WTC11 (cell line): ENCODE measurements at regions not wholly inside any gene's neighbourhood (a gene's known extent, or its start where the extent isn't known, plus 50 kb on each side); places are given as distances from the start of the nearest gene placed in this dataset.
A peak's percentile ranks its signal among the peaks of the same experiment; 100 is the strongest.

Experiments
- ATAC-seq: fragments of 200-7000 bp; cut with Tn5 transposase; 2 replicates; pipeline ENCODE4 v1.10.0; 2021; ENCODE audit warnings: mild to moderate bottlenecking, moderate library complexity
- CTCF ChIA-PET: fragments of 300-600 bp; sonication (Branson Sonifier 250); formaldehyde crosslinking; loops from one replicate; lab custom pipeline; 2021; ENCODE audit warnings: antibody characterized with exemption; lab: Charles Lee
- POLR2A ChIA-PET: fragments of 350-600 bp; sonication (Branson Sonifier 250); formaldehyde crosslinking; loops from one replicate; lab custom pipeline; 2021; ENCODE audit warnings: antibody characterized with exemption; lab: Charles Lee
- DNase-seq: peaks from one replicate; pipeline ENCODE4 v3.0.0; 2021; ENCODE audit warnings: low spot score
- H3K27ac Mint-ChIP-seq: 2 replicates; pipeline ENCODE4 v1.8.0; 2021; ENCODE audit warnings: mixed read lengths
- H3K27me3 Mint-ChIP-seq: 2 replicates; pipeline ENCODE4 v1.8.0; 2021; ENCODE audit warnings: low read depth, mild to moderate bottlenecking, moderate library complexity, mixed read lengths
- H3K36me3 Mint-ChIP-seq: 2 replicates; pipeline ENCODE4 v1.8.0; 2021; ENCODE audit warnings: mixed read lengths
- H3K4me1 Mint-ChIP-seq: 2 replicates; pipeline ENCODE4 v1.8.0; 2022; ENCODE audit warnings: mixed read lengths
- H3K4me3 Mint-ChIP-seq: 2 replicates; pipeline ENCODE4 v1.8.0; 2021; ENCODE audit warnings: mild to moderate bottlenecking, moderate library complexity, mixed read lengths
- H3K9me3 Mint-ChIP-seq: 2 replicates; pipeline ENCODE4 v1.8.0; 2021; ENCODE audit warnings: mixed read lengths
- CBFB ChIP-seq: sonication (generic); formaldehyde crosslinking; IDR thresholded peaks from 2 replicates; pipeline ENCODE4 v1.8.1; 2022; ENCODE audit warnings: mild to moderate bottlenecking, low read depth, missing genetic modification reagents
- EMX1 ChIP-seq: fragments of 250-450 bp; sonication (Bioruptor Pico); IDR thresholded peaks from 2 replicates; pipeline ENCODE4 v1.8.0; 2021; ENCODE audit warnings: mild to moderate bottlenecking
- FOXK1 ChIP-seq: sonication (generic); formaldehyde crosslinking; IDR thresholded peaks from 2 replicates; pipeline ENCODE4 v1.8.0; 2022; ENCODE audit warnings: mild to moderate bottlenecking, moderate library complexity, missing genetic modification reagents
- GABPB1 ChIP-seq: sonication (generic); formaldehyde crosslinking; IDR thresholded peaks from 2 replicates; pipeline ENCODE4 v1.8.1; 2023; ENCODE audit warnings: mild to moderate bottlenecking, missing genetic modification reagents
- KAT7 ChIP-seq: sonication (generic); formaldehyde crosslinking; IDR thresholded peaks from 2 replicates; pipeline ENCODE4 v1.8.1; 2023; ENCODE audit warnings: missing genetic modification reagents, mild to moderate bottlenecking, borderline replicate concordance
- NR2C2 ChIP-seq: sonication (generic); formaldehyde crosslinking; IDR thresholded peaks from 2 replicates; pipeline ENCODE4 v1.8.0; 2022; ENCODE audit warnings: mild to moderate bottlenecking, missing genetic modification reagents
- OVOL2 ChIP-seq: fragments of 250-450 bp; sonication (Bioruptor Pico); IDR thresholded peaks from 2 replicates; pipeline ENCODE4 v1.9.0; 2021; ENCODE audit warnings: mild to moderate bottlenecking, borderline replicate concordance
- SOX15 ChIP-seq: fragments of 250-450 bp; sonication (Bioruptor Pico); IDR thresholded peaks from 2 replicates; pipeline ENCODE4 v1.9.0; 2021; ENCODE audit warnings: mild to moderate bottlenecking
- TEAD1 ChIP-seq: sonication (generic); formaldehyde crosslinking; IDR thresholded peaks from 2 replicates; pipeline ENCODE4 v1.8.0; 2022; ENCODE audit warnings: mild to moderate bottlenecking, missing genetic modification reagents
- USF2 ChIP-seq: sonication (generic); formaldehyde crosslinking; IDR thresholded peaks from 2 replicates; pipeline ENCODE4 v1.8.1; 2023; ENCODE audit warnings: mild to moderate bottlenecking, missing genetic modification reagents, moderate library complexity
- ZBTB21 ChIP-seq: sonication (generic); formaldehyde crosslinking; IDR thresholded peaks from 2 replicates; pipeline ENCODE4 v1.8.1; 2023; ENCODE audit warnings: mild to moderate bottlenecking, missing genetic modification reagents, borderline replicate concordance
- ZMAT4 ChIP-seq: fragments of 250-450 bp; sonication (Bioruptor Pico); IDR thresholded peaks from 2 replicates; pipeline ENCODE4 v1.9.0; 2021; ENCODE audit warnings: mild to moderate bottlenecking
- ZNF232 ChIP-seq: sonication (generic); formaldehyde crosslinking; IDR thresholded peaks from 2 replicates; pipeline ENCODE4 v1.8.0; 2022; ENCODE audit warnings: mild to moderate bottlenecking, missing genetic modification reagents
- TF ChIP-seq, protein P1 (sequence below): sonication (generic); formaldehyde crosslinking; IDR thresholded peaks from 2 replicates; pipeline ENCODE4 v1.8.1; 2022; ENCODE audit warnings: mild to moderate bottlenecking, moderate library complexity, missing genetic modification reagents
- TF ChIP-seq, protein P2 (sequence below): sonication (generic); formaldehyde crosslinking; IDR thresholded peaks from 2 replicates; pipeline ENCODE4 v1.8.0; 2023; ENCODE audit warnings: missing genetic modification reagents
- TF ChIP-seq, protein P3 (sequence below): fragments of 250-450 bp; sonication (Bioruptor Pico); conservative IDR thresholded peaks from 2 replicates; pipeline ENCODE4 v1.9.0; 2021; ENCODE audit warnings: mild to moderate bottlenecking
- TF ChIP-seq, protein P4 (sequence below): sonication (generic); formaldehyde crosslinking; IDR thresholded peaks from 2 replicates; pipeline ENCODE4 v1.8.0; 2022; ENCODE audit warnings: mild to moderate bottlenecking, missing genetic modification reagents
- TF ChIP-seq, protein P5 (sequence below): sonication (generic); formaldehyde crosslinking; IDR thresholded peaks from 2 replicates; pipeline ENCODE4 v1.8.0; 2022; ENCODE audit warnings: mild to moderate bottlenecking, missing genetic modification reagents
- TF ChIP-seq, protein P6 (sequence below): fragments of 250-450 bp; sonication (Bioruptor Pico); IDR thresholded peaks from 2 replicates; pipeline ENCODE4 v1.9.0; 2021; ENCODE audit warnings: mild to moderate bottlenecking
- TF ChIP-seq, protein P7 (sequence below): sonication (generic); formaldehyde crosslinking; IDR thresholded peaks from 2 replicates; pipeline ENCODE4 v1.8.0; 2023; ENCODE audit warnings: mild to moderate bottlenecking, missing genetic modification reagents
- TF ChIP-seq, protein P8 (sequence below): sonication (generic); formaldehyde crosslinking; IDR thresholded peaks from 2 replicates; pipeline ENCODE4 v1.8.1; 2023; ENCODE audit warnings: mild to moderate bottlenecking, moderate library complexity, missing genetic modification reagents

DNA sequence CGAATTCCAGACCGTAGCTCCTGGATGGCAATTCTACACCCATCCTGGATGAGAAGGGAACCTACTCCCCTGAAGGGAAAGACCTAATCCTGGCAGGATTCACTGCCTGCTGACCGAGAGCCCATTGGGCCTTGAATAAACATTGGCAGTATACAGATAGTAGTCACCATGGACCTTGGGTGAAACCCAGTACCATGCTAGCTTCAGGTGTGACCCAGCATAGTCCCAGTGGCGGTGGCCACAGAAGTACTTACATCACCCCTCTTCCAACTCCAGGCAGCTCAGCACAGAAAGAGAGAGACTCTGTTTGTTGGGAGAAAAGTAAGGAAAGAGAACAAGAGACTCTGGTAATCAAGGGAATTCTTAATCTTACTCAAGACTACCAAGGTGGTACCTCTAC is 97.2 kb upstream of the SLC13A1 start:
- Mint-ChIP-seq H3K36me3 (no peaks in the 10 kb centered on the region), H3K4me1 (peaks cover 7% of the 10 kb centered on the region), H3K27ac (no peak overlapping the region), H3K9me3 (peaks cover 13% of the 10 kb centered on the region), H3K27me3 (no peaks in the 10 kb centered on the region; the same call in 1 of the 2 replicates), H3K4me3 (no peak overlapping the region)
- TF ChIP-seq USF2 (CRISPR knock-in tag) (no peak), NR2C2 (CRISPR knock-in tag) (no peak), ZBTB21 (no peak), FOXK1 (CRISPR knock-in tag) (no peak), GABPB1 (CRISPR knock-in tag) (no peak), SOX15 (CRISPR knock-in tag) (no peak), ZMAT4 (CRISPR knock-in tag) (no peak), CBFB (CRISPR knock-in tag) (no peak), ZNF232 (CRISPR knock-in tag) (no peak), EMX1 (CRISPR knock-in tag) (no peak)
- TF ChIP-seq, protein P1, sequence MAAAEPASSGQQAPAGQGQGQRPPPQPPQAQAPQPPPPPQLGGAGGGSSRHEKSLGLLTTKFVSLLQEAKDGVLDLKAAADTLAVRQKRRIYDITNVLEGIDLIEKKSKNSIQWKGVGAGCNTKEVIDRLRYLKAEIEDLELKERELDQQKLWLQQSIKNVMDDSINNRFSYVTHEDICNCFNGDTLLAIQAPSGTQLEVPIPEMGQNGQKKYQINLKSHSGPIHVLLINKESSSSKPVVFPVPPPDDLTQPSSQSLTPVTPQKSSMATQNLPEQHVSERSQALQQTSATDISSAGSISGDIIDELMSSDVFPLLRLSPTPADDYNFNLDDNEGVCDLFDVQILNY (CRISPR knock-in tag), result no peak
- TF ChIP-seq, protein P2, sequence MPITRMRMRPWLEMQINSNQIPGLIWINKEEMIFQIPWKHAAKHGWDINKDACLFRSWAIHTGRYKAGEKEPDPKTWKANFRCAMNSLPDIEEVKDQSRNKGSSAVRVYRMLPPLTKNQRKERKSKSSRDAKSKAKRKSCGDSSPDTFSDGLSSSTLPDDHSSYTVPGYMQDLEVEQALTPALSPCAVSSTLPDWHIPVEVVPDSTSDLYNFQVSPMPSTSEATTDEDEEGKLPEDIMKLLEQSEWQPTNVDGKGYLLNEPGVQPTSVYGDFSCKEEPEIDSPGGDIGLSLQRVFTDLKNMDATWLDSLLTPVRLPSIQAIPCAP (CRISPR knock-in tag), result no peak
- TF ChIP-seq, protein P3, sequence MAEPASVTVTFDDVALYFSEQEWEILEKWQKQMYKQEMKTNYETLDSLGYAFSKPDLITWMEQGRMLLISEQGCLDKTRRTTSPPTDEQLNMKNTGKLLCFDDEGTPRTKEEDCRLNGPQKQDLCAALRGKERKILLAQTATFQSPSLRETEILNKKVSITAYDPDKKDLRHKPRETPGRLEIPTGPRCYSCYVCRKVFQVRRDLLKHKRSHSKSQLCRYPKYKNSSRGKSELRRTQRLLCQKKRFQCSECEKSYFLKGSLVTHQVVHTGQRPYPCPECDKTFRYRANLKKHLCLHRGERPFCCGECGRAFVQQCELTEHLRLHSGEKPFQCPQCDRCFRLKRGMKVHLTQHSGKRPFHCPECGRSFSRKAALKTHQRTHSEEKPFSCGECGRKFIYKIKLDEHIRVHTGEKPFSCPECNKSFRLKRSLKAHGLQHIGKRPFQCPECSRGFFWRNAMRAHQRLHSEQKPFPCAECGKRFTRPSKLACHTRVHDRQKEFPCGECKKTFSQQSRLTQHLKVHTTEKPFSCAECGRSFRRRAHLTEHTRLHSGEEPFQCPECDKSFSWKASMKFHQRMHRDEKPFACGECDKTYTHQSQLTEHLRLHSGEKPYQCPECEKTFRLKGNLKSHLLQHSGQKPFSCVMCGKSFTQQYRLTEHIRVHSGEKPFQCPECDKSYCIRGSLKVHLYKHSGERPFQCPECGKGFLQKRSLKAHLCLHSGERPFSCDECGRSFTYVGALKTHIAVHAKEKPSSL (CRISPR knock-in tag), result no peak
- TF ChIP-seq, protein P4, sequence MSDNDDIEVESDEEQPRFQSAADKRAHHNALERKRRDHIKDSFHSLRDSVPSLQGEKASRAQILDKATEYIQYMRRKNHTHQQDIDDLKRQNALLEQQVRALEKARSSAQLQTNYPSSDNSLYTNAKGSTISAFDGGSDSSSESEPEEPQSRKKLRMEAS (CRISPR knock-in tag), result no peak
- TF ChIP-seq, protein P5, sequence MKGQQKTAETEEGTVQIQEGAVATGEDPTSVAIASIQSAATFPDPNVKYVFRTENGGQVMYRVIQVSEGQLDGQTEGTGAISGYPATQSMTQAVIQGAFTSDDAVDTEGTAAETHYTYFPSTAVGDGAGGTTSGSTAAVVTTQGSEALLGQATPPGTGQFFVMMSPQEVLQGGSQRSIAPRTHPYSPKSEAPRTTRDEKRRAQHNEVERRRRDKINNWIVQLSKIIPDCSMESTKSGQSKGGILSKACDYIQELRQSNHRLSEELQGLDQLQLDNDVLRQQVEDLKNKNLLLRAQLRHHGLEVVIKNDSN (CRISPR knock-in tag), result no peak
- TF ChIP-seq, protein P6, sequence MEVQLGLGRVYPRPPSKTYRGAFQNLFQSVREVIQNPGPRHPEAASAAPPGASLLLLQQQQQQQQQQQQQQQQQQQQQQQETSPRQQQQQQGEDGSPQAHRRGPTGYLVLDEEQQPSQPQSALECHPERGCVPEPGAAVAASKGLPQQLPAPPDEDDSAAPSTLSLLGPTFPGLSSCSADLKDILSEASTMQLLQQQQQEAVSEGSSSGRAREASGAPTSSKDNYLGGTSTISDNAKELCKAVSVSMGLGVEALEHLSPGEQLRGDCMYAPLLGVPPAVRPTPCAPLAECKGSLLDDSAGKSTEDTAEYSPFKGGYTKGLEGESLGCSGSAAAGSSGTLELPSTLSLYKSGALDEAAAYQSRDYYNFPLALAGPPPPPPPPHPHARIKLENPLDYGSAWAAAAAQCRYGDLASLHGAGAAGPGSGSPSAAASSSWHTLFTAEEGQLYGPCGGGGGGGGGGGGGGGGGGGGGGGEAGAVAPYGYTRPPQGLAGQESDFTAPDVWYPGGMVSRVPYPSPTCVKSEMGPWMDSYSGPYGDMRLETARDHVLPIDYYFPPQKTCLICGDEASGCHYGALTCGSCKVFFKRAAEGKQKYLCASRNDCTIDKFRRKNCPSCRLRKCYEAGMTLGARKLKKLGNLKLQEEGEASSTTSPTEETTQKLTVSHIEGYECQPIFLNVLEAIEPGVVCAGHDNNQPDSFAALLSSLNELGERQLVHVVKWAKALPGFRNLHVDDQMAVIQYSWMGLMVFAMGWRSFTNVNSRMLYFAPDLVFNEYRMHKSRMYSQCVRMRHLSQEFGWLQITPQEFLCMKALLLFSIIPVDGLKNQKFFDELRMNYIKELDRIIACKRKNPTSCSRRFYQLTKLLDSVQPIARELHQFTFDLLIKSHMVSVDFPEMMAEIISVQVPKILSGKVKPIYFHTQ, result no peak
- CTCF ChIA-PET, result no interaction called here
- POLR2A ChIA-PET, result no interaction called here
- DNase-seq, result no peak
- ATAC-seq, result no peak

- Mint-ChIP-seq H3K36me3 (no peaks in the 10 kb centered on the region), H3K4me1 (peaks cover 11% of the 10 kb centered on the region), H3K27me3 (peaks cover 4% of the 10 kb centered on the region; the same call in 1 of the 2 replicates), H3K27ac (no peak overlapping the region), H3K4me3 (no peak overlapping the region), H3K9me3 (no peaks in the 10 kb centered on the region)
- DNase-seq (no peak), ATAC-seq (peak; percentile 79; the same call in 1 of the 2 replicates)
- ChIA-PET POLR2A (no interaction called here), CTCF (interaction anchor here (2.3 kb wide), 1 partner anchor 9 kb away, joined by 5 read pairs; no protein-coding TSS in a partner anchor)
- no peak for TF ChIP-seq NR2C2 (CRISPR knock-in tag)
- TF ChIP-seq, protein P2 (CRISPR knock-in tag), result no peak
- TF ChIP-seq, protein P7, sequence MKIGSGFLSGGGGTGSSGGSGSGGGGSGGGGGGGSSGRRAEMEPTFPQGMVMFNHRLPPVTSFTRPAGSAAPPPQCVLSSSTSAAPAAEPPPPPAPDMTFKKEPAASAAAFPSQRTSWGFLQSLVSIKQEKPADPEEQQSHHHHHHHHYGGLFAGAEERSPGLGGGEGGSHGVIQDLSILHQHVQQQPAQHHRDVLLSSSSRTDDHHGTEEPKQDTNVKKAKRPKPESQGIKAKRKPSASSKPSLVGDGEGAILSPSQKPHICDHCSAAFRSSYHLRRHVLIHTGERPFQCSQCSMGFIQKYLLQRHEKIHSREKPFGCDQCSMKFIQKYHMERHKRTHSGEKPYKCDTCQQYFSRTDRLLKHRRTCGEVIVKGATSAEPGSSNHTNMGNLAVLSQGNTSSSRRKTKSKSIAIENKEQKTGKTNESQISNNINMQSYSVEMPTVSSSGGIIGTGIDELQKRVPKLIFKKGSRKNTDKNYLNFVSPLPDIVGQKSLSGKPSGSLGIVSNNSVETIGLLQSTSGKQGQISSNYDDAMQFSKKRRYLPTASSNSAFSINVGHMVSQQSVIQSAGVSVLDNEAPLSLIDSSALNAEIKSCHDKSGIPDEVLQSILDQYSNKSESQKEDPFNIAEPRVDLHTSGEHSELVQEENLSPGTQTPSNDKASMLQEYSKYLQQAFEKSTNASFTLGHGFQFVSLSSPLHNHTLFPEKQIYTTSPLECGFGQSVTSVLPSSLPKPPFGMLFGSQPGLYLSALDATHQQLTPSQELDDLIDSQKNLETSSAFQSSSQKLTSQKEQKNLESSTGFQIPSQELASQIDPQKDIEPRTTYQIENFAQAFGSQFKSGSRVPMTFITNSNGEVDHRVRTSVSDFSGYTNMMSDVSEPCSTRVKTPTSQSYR (CRISPR knock-in tag), result no peak
- TF ChIP-seq, protein P8, sequence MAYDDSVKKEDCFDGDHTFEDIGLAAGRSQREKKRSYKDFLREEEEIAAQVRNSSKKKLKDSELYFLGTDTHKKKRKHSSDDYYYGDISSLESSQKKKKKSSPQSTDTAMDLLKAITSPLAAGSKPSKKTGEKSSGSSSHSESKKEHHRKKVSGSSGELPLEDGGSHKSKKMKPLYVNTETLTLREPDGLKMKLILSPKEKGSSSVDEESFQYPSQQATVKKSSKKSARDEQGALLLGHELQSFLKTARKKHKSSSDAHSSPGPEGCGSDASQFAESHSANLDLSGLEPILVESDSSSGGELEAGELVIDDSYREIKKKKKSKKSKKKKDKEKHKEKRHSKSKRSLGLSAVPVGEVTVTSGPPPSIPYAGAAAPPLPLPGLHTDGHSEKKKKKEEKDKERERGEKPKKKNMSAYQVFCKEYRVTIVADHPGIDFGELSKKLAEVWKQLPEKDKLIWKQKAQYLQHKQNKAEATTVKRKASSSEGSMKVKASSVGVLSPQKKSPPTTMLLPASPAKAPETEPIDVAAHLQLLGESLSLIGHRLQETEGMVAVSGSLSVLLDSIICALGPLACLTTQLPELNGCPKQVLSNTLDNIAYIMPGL (CRISPR knock-in tag), result no peak
- TF ChIP-seq KAT7 (CRISPR knock-in tag), result no peak
- no peak for TF ChIP-seq TEAD1 (CRISPR knock-in tag)
- no peak for TF ChIP-seq OVOL2 (CRISPR knock-in tag)
These were observed 93.9 kb upstream of the SLC13A1 start for GRCh38 chr7:123293710-123294109.
